ENCODE measurements at regions not wholly inside any gene's neighbourhood (a gene's known extent, or its start where the extent isn't known, plus 50 kb on each side); places are given as distances from the start of the nearest gene placed in this dataset.

DNA sequence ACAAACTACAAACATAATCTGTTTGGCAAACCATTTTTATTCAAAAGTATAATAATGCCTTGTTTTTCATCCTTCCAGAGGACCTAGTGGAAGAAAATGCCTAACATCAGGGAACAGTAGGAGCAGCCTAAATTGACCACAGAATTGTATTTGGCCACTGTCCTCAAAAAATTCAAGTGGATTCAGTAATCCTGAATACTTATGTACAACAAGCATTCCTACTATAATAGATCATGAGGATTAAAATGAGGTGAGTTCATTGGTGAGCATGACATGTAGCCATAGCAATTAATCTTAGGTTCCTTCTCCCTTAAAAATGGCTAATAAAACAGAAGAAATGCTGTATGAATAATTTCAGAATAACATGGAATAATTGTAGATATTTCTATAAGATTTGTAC lies 209.3 kb downstream of the DAD1 start:
- TF ChIP-seq EZH2phosphoT487 (IDR thresholded peaks at IDR 0.05; ENCODE audit: insufficient read depth, low read depth): no peak
- TF ChIP-seq EZH2 (IDR thresholded peaks at IDR 0.05; ENCODE audit: insufficient read depth, poor library complexity, severe bottlenecking): no peak

All from GM23248 (cell line).